ENCODE measurements at regions not wholly inside any gene's neighbourhood (a gene's known extent, or its start where the extent isn't known, plus 50 kb on each side); places are given as distances from the start of the nearest gene placed in this dataset.

GRCh38 chr3:127475391-127475790, 115.1 kb downstream of the TPRA1 start:
- TF ChIP-seq CTCF (IDR thresholded peaks at IDR 0.05) (no peak), TEAD4 (CRISPR knock-in tag; IDR thresholded peaks at IDR 0.05) (no peak), ATF2 (CRISPR knock-in tag; IDR thresholded peaks at IDR 0.05; ENCODE audit: borderline replicate concordance, low read depth) (no peak), ZNF138 (CRISPR knock-in tag; conservative IDR thresholded peaks at IDR 0.05) (no peak), CREM (CRISPR knock-in tag; IDR thresholded peaks at IDR 0.05) (no peak), ZNF512 (CRISPR knock-in tag; IDR thresholded peaks at IDR 0.05; ENCODE audit: borderline replicate concordance) (no peak)

Measured in WTC11 (cell line).